ENCODE measurements at regions not wholly inside any gene's neighbourhood (a gene's known extent, or its start where the extent isn't known, plus 50 kb on each side); places are given as distances from the start of the nearest gene placed in this dataset.

DNA sequence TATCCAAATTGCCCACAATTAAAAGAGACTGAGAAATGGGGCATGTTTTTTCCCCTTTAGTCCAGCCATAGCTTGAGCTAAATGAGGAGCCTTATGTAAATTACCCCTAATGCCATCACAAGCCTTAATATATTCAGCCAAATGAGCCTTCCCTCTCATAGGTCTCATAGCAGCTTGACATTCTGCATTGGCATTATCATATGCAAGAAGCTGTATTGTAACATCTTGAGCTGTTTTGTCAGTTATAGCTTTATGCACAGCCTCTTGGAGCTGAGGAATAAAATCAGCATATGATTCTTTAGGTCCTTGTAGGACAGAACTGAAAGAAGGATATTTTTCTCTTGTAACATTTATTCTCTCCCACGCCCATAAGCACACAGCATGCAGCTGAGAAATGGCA lies 153.2 kb downstream of the ZNF486 start:
- no peak overlapping the region for H3K4me2 ChIP-seq (ENCODE audit: insufficient read depth, low read length)
- no peaks in the 10 kb centered on the region for H4K20me1 ChIP-seq (ENCODE audit: insufficient read depth, low read length)
- no peak for TF ChIP-seq CTCF (IDR thresholded peaks at IDR 0.05; ENCODE audit: extremely low read depth, low read depth, low read length)
- H3K79me2 ChIP-seq (ENCODE audit: insufficient read depth, low read length) = no peaks in the 10 kb centered on the region
- H3K9me3 ChIP-seq (ENCODE audit: low read depth, low read length) = no peaks in the 10 kb centered on the region
- H3K27ac ChIP-seq (ENCODE audit: low read depth, low read length) = no peak overlapping the region
- no peaks in the 10 kb centered on the region for H3K36me3 ChIP-seq (ENCODE audit: insufficient read depth, low read length)
- H3K4me1 ChIP-seq (ENCODE audit: insufficient read depth, low read length) = no peaks in the 10 kb centered on the region
- H3K4me3 ChIP-seq (ENCODE audit: insufficient read depth, low read length) = no peak overlapping the region
- no peak overlapping the region for H2AFZ ChIP-seq (ENCODE audit: low read length)
- no peak for DNase-seq (ENCODE audit: insufficient read length, low spot score, missing footprints)
- H3K27me3 ChIP-seq (ENCODE audit: insufficient read depth, low read length) = no peaks in the 10 kb centered on the region

DNA sequence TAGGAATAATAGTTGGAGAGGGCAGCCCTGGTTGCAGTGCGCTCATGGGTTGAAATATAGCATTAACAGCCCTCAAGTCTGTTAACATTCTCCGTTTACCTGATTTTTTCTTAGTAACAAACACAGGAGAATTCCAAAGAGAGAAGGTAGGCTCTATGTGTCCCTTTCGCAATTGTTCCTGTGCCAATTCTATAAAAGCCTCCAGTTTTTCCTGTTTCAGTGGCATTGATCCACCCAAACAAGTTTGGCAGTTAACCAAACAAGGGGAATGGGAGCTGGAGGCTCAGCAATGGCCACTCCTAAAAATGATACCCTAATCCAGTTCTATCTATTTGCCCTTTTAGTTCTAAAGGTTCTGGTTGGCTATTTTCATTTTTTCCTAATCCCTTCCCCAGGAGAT lies 151.6 kb downstream of the ZNF486 start:
- H3K9me3 ChIP-seq (ENCODE audit: low read depth, low read length) = no peaks in the 10 kb centered on the region
- no peak for TF ChIP-seq CTCF (IDR thresholded peaks at IDR 0.05; ENCODE audit: extremely low read depth, low read depth, low read length)
- H3K4me1 ChIP-seq (ENCODE audit: insufficient read depth, low read length) = no peaks in the 10 kb centered on the region
- H4K20me1 ChIP-seq (ENCODE audit: insufficient read depth, low read length) = no peaks in the 10 kb centered on the region
- H3K4me3 ChIP-seq (ENCODE audit: insufficient read depth, low read length) = no peak overlapping the region
- H3K4me2 ChIP-seq (ENCODE audit: insufficient read depth, low read length) = no peak overlapping the region
- H3K27me3 ChIP-seq (ENCODE audit: insufficient read depth, low read length) = no peaks in the 10 kb centered on the region
- no peaks in the 10 kb centered on the region for H3K79me2 ChIP-seq (ENCODE audit: insufficient read depth, low read length)
- no peak for DNase-seq (ENCODE audit: insufficient read length, low spot score, missing footprints)
- H2AFZ ChIP-seq (ENCODE audit: low read length) = no peak overlapping the region
- no peak overlapping the region for H3K27ac ChIP-seq (ENCODE audit: low read depth, low read length)
- no peaks in the 10 kb centered on the region for H3K36me3 ChIP-seq (ENCODE audit: insufficient read depth, low read length)

GRCh38 chr19:20315543-20315942 lies 148.5 kb downstream of the ZNF486 start:
- Histone ChIP-seq H3K9me3 (ENCODE audit: low read depth, low read length) (no peaks in the 10 kb centered on the region), H3K36me3 (ENCODE audit: insufficient read depth, low read length) (no peaks in the 10 kb centered on the region), H3K27ac (ENCODE audit: low read depth, low read length) (no peak overlapping the region), H3K4me3 (ENCODE audit: insufficient read depth, low read length) (no peak overlapping the region), H4K20me1 (ENCODE audit: insufficient read depth, low read length) (no peaks in the 10 kb centered on the region), H3K27me3 (ENCODE audit: insufficient read depth, low read length) (no peaks in the 10 kb centered on the region), H3K4me1 (ENCODE audit: insufficient read depth, low read length) (no peaks in the 10 kb centered on the region), H3K79me2 (ENCODE audit: insufficient read depth, low read length) (no peaks in the 10 kb centered on the region), H3K4me2 (ENCODE audit: insufficient read depth, low read length) (no peak overlapping the region), H2AFZ (ENCODE audit: low read length) (no peak overlapping the region)
- no peak for DNase-seq (ENCODE audit: insufficient read length, low spot score, missing footprints)
- TF ChIP-seq CTCF (IDR thresholded peaks at IDR 0.05; ENCODE audit: extremely low read depth, low read depth, low read length) = no peak

DNA sequence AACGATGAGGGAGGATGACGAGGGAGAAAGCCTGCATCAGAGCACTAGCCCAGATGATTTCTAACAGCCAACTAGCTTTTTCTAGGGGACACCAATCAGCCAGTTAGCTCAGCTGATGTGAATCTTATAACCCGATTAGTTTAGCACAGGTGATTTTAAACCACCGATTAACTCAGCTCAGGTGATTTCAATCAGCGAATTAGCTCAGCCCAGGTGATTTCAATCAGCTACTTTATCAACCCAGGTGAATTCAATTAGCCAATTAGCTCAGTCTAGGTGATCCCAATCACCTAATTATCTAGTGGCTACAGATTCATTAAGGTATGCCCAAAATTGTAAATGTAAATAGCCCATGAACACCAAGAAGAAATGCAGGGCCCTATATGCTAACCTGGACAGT lies 146.9 kb downstream of the ZNF486 start:
- no peak for DNase-seq (ENCODE audit: insufficient read length, low spot score, missing footprints)
- H3K27ac ChIP-seq (ENCODE audit: low read depth, low read length) = no peak overlapping the region
- H3K4me1 ChIP-seq (ENCODE audit: insufficient read depth, low read length) = no peaks in the 10 kb centered on the region
- H2AFZ ChIP-seq (ENCODE audit: low read length) = no peak overlapping the region
- no peak overlapping the region for H3K4me2 ChIP-seq (ENCODE audit: insufficient read depth, low read length)
- H3K79me2 ChIP-seq (ENCODE audit: insufficient read depth, low read length) = no peaks in the 10 kb centered on the region
- no peaks in the 10 kb centered on the region for H3K36me3 ChIP-seq (ENCODE audit: insufficient read depth, low read length)
- no peaks in the 10 kb centered on the region for H3K27me3 ChIP-seq (ENCODE audit: insufficient read depth, low read length)
- TF ChIP-seq CTCF (IDR thresholded peaks at IDR 0.05; ENCODE audit: extremely low read depth, low read depth, low read length) = no peak
- H3K9me3 ChIP-seq (ENCODE audit: low read depth, low read length) = no peaks in the 10 kb centered on the region
- no peak overlapping the region for H3K4me3 ChIP-seq (ENCODE audit: insufficient read depth, low read length)
- H4K20me1 ChIP-seq (ENCODE audit: insufficient read depth, low read length) = no peaks in the 10 kb centered on the region

All from osteoblast (primary cell).